HTR-8/SVneo (cell line): ENCODE measurements at regions not wholly inside any gene's neighbourhood (a gene's known extent, or its start where the extent isn't known, plus 50 kb on each side); places are given as distances from the start of the nearest gene placed in this dataset.
"Not testable (repeated sequence)": the region's sequence is repeated elsewhere in the genome, so short reads cannot be mapped to it uniquely, and the experiment has no call there.

Source experiments
- DNase-seq: peaks from one replicate; pipeline ENCODE4 v3.0.0; 2011; ENCODE audit warnings: low spot score, mixed read lengths; ENCODE audit not compliant: insufficient read length
- FAIRE-seq: peaks from 2 replicates; lab custom pipeline; 2011; peaks lifted over from hg19 to GRCh38; lab: Jason Lieb, UNC

DNA sequence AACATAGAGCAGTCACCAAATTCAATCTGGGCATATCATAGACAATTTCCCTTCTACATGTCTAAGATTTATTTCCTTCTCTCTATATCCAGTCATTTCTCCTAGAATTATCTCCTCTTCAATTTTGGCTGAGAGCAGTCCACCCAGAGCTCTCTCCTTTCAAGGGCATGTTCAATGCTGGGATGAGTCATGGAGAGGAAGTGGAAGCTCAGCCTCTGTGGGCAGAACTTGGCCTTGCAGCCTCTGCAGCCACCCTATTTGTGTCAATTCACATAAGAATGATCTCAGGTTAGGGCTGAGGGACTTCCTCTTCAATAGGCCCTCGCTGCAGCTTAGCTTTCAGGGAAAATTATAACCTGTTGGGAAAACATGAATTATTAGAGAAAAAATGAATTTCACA lies 560.8 kb downstream of the POM121L12 start:
- DNase-seq (no peak), FAIRE-seq (no peak)

DNA sequence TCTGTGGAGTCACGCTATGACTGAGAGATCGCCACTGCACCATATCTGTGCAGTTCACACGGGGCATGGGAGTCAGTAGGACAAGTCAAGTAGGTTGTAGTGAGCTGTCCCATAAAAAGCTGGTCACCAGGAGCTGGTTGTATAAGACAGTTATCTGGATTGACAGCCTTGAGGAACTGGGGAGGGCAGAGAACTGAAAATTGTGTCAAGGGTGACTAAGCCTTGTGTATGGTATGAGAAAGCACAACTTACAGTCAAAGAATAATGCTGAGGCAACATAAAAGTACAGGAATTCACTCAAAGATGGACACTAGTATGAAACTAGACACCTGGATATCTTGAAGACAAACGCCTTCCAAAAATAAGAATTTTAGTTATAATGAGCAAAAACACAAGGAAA lies 564.9 kb downstream of the POM121L12 start:
- no peak for DNase-seq
- FAIRE-seq, result no peak

DNA sequence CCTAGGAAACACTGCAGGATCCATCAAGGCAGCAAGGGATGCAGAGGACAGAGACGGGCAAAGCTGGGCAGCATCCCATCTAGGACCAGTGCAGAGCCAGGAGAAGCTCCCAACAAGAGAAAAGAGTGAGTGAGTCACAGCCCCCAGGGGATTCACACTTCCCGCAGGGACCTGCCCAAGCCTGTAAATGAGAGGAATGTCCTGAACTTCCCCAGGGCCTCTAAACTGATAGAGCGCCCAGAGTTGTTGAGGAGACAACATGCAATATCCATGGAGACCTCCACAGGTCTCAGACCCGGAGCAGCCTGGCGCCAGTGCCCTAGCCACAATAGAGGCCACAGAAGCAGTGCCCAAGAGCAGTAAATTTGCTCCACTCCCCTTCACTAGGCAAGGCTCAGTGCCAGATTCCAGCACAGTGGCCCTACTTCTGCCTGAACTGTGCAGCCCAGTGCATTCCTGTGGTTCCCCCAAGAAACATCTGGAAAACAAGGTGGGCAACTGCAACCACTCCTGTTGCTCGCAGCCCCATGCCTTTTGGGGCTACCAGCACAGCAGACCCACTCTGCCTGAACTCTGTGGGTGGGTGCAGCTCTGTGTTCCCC lies 567.5 kb downstream of the POM121L12 start:
- no peak for DNase-seq
- FAIRE-seq, result no peak

DNA sequence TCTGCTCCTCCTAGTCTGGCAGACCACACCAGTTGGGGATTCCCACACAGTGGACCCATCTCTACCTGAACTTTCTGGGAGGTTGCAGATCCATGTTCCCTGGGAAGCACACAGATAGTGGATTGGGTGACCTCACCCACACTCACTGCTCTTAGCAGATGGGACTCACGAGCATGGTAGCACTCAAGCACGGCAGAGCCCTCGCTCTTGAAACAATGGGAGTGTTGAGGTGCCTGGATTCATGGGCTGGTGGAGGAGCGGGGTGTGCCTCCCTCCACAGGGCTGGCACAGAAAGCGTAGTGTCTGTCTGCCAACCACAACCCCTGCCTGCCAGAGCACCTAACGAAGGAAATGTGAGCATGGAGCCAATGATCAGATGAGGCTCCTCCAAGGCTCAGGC lies 568.0 kb downstream of the POM121L12 start:
- no peak for FAIRE-seq

DNA sequence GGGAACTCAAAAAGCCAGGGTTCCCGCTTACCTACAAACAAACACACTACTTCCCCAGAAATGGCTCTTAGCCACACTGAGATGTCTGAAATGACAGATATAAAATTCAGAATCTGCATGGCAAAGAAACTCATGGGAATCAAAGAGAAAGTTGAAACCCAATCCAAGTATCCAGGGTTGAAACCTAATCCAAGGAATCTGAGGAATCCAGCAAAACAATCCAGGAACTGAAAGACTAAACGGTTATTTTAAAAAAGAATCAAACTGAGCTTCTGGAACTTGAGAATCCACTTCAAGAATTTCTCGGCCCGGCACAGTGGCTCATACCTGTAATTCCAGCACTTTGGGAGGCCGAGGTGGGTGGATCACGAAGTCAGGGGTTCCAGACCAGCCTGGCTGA lies 568.8 kb downstream of the POM121L12 start:
- no peak for DNase-seq
- FAIRE-seq, result no peak

More for the DNA sequence above, 568.0 kb downstream of the POM121L12 start:
- no peak for DNase-seq

DNA sequence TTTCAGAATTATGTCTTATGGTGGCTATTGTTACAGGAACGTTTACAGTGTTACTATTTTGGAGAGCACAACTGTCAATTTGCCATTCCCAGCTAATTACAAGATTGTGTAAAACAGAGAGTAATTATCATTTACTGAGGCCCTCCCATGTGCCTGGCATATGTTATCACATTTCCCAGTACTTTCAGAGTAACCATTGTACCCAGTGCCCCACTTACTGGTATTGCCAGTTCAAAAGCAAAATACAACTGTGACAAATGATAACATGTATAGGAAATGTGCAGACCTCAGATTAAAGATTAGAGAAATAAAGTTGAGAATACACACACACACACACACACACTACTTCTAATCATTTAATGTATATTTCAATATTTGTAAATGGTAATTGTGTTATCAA lies 572.5 kb downstream of the POM121L12 start:
- FAIRE-seq (no peak), DNase-seq (no peak)

DNA sequence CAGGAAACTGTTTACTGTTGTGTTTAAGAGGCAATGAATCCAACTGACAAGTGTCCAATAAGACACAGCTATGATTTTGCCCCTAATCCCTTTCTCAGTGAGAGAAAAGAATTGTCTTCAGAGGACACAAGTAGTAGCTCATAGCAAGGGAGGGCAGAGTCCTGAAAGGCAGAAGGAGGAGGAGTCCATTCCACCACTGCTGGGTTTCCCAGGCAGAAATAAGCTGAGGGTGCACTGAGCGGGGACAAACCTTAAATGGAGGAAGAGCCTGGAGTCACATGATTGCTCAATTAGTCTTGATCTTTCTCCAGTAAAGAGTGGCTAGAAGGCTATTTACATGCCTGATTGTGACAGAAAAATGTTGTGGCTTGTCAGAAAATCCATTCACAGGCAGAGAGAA lies 573.8 kb downstream of the POM121L12 start:
- FAIRE-seq, result no peak

DNA sequence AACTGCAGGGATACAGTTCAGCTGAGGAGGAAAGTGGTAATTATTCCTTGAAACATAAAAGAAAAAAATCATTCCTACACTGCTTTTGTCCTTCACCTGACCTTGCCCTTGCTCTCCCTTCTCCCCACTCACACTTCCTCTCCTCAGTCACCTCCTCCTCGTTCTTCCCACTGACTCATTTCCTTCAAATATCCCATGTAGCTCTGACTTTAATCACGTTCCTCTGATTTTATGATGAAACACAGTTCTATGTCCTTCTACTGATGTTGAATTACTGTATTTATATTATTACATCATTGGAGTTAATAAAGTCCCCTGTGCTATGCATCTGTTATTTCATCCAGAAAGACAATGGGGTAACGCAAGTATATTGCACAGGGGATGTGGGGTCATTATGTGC lies 575.6 kb downstream of the POM121L12 start:
- DNase-seq, result no peak
- FAIRE-seq, result no peak

More for the DNA sequence above, 573.8 kb downstream of the POM121L12 start:
- DNase-seq, result no peak

DNA sequence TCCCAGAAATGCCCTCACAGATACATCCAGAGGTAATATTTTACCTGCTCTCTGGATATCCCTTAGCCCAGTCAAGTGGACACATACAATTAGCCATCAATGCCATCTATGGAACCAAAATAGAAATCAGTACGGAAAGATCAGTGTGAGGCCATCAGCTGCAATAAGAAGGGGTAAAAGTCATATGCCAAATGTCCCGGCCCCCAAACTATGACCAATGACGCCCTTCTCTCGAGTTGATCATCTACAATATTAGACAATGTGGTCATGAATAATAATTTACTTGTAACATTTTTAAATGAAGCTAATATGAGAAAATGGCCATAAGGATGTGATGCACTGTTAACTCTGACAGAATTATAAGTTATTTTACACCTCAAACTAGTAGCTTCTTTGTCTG lies 588.9 kb downstream of the POM121L12 start:
- DNase-seq (no peak), FAIRE-seq (no peak)

DNA sequence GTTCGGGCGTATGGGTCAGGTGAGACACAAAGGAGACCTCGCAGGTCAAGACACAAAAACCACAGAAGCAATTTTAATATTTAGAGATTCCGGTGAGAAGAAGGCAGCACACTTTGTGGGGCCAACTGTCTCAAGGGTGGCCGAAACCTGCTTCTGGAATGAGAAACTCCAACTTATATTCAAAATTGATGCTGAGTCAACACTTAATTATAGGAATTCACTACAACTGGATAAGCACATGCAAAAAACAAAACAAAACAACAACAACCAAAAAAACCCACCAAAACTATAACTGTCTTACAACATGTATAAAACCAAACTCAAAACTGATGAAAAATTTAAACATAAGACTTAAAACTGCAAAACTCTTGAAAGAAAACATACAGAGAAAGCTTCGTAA lies 593.3 kb downstream of the POM121L12 start:
- DNase-seq (no peak), FAIRE-seq (no peak)

DNA sequence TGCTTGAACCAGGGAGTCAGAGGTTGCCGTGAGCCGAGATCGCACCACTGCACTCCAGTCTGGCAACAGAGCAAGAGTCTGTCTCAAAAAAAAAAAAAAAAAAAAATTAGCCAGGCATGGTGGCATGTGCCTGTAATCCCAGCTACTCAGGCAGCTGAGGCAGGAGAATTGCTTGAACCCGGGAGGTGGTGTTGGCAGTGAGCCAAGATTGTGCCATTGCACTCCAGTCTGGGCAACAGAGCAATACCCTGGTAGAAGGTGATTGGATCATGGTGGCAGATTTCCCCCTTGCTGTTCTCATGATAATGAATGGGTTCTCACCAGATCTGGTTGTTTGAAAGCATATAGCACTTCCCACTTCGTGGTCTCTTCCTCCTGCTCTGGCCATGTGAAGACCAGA lies 599.8 kb downstream of the POM121L12 start:
- FAIRE-seq, DNase-seq: not testable (repeated sequence)

DNA sequence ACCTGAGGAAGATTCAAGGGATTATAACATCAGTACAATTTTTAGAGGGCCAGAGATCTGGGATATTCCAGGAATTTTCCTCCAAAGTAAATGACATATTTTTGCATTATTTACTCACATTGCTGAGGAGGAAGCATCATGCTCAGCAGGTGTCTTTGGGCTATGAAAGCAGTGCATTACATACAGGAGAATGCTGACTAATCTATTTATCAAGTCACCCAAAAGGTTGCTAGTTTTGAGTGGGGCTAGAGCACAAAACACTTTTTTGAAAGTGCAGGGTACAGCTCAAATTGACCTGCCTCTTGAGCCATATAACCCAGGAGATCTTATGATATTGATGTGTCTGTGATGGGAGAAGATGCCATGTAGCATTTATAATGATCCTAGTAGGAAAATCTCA lies 603.1 kb downstream of the POM121L12 start:
- DNase-seq (no peak), FAIRE-seq (no peak)

DNA sequence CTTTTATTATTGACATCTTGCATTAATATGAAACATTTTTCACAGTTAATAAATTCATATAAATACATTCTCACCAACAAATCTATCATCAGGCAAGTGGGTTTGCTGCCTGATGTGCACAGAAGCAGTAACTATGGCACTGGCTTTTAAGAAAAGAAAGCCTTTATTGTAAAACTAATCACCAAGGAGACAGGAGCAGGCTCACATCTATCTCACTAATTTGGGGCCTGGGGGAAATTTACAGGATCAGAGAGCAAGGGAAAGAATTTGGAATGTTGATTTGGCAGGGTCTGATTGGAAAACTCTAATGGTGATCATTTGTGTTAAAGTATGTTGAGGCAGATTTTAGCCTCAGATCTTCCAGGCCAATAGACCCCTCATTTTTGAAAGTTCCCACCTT lies 605.7 kb downstream of the POM121L12 start:
- DNase-seq (no peak), FAIRE-seq (no peak)

DNA sequence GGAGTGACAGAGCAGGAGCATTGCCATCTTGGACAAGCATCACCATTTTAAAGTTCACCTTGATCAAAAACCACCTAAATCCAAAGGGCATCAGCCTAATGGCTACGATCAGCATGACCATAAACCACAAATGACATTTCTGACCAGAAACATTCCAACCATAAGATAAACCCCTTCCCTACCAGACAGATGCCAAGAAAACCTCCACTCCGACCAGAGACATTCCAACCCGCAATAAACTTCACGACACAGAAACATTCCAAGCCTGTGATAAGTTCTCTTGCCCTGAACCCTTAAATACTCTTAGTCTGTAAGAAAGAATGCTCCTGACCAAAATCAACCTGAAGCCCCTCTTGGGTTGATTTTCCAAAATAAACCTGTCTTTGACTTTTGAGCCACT lies 606.9 kb downstream of the POM121L12 start:
- no peak for DNase-seq
- no peak for FAIRE-seq

DNA sequence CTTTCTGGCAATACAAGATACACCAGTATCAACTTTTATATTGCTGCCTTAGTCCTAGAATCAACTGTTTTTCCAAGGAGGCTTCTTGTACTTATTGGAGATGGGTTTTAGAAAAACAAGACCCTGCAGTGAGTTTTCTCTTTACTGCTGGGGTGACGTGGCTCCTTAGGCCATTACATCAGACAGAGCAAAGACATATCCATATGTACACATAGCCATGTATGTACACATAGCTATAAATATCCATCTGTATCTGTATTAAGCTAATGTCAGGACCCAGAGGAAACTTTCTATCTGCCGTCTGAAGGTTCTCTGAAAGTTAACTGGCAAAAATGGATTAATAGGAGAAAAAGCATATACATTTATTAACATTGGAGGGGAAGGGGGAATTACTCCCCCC lies 607.4 kb downstream of the POM121L12 start:
- DNase-seq (no peak), FAIRE-seq (no peak)

DNA sequence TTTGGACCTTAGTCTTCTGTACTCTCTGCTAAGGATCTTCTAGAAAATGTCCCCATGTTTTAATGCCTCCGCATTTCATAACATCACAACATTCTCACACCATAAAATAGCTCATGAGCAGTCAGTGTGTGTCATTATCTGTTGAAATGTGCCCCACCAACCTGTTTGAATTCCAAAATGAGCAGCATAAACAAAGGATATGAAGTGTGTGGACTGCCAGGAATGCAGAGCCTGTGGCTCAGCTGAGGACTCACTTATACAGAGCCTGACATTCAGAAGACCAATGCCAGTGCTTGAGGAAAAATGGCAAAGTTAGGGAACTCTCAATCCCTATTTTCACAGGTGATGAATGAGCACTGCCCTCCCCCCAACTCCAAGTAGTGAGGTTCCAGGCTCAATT lies 621.4 kb downstream of the POM121L12 start:
- FAIRE-seq, result no peak

DNA sequence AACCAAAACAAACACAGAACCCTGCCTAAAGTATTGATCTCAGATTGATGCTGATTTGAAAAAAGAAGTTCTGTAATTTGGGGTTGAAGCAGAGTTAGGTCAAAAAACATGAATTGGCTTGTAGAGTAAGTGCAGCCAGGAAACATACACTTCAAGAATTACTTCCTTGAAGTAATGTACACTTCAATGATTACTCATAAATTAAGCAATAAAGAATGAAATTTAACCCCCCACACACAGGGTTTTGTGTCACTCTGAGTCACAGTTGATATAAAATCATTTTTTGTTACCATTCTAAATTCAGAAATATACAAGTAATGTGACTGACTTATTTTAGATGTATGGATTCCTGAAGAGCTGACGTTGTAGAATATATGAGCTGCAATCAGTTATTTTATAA lies 622.2 kb downstream of the POM121L12 start:
- FAIRE-seq (no peak), DNase-seq (no peak)

More for the DNA sequence above, 621.4 kb downstream of the POM121L12 start:
- no peak for DNase-seq

DNA sequence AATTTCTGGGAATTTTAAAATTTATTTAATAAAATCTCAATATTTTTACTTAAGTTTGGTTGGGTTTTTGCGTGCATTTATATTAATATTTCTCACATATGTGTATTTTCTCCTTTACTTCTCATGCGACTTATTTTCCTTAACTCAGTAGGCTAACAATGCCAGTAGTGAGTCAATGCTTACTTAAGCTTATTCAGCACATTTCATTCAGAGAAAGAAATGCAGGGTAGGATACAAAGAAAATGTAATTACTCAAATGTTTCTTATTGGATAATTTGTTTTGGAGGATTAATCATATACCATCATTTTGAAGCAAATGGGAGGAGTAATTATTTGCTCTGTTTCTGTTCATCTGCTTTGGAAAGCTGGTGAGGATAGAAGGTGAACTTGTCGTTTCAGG lies 623.5 kb downstream of the POM121L12 start:
- no peak for DNase-seq
- no peak for FAIRE-seq

DNA sequence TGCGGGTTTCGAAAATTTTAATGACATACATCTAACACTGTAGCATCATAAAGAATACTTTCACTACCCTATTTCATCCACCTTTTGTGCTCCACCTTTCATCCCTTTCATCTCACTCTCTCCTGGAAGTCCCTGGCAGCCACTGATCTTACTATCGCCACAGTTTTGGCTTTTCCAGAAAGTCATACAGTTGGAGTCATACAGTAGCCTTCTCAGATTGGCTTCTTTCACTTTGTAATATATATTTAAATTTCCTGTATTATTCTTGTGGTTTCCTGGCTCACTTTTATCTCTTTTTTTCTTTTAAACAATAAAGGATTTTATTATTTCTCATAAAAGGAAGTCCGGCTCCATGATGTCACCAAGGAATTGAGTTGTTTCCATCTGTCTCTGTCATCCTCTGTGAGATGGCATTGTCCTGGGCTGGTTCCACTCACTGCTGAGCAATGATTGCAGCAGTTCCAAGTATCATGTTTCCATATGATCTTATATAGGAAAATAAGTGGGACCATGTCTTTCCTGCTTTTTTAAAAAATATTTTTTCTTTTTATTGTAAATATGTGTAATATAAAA lies 626.3 kb downstream of the POM121L12 start:
- no peak for FAIRE-seq
- no peak for DNase-seq

DNA sequence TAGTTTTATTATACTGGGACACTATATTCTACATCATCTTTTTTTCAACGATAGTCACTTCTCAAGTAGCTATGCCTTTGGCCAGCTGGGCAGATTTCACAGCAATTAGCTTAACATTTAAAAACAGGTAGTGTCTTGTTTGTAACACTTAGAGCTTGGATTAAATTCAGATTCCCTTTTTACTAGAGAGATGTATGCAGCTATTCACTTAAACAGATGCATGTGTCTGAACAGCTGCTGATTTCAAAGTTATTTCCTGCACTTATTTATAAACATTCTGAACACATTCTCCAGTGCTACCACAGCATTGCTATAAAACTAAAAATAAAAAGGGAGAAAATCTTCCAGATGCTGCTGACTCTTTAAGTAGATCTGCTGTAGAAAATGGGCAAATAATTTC lies 637.2 kb downstream of the POM121L12 start:
- DNase-seq (no peak), FAIRE-seq (no peak)

DNA sequence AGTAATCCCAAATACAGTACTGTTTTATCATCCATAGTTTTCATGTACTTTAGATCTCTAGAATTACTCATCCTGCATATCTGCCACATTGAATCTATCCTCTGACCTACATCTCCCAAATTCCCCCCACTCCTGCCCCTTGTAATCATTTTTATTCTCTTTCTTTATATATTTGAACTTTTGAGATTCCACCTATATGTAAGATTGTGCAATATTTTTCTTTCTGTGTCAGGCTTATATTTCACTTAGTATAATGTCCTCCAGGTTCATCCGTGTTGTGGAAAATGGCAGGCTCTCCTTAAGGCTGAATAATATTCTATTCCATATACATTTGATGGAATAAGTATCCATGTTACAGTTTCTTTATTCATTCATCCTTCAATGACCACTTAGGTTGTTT lies 640.4 kb downstream of the POM121L12 start:
- FAIRE-seq (no peak), DNase-seq (no peak)

DNA sequence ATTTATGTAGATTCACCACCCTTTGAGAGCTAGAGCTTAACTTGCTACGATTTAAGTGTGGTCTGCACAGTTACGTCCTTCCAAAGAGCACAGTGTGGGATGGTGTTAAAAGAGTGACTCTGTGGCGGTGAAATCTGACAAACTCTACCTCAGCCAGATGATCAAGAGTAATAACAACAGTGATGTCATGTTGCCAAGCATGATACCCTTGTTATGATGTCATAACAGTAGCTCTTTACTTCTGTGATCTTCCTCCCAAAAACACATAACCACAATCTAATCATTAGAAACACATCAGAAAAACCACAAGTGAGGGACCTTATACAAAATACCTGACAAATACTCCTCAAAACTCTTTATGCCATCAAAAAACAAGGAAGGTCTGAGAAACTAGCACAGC lies 649.3 kb downstream of the POM121L12 start:
- FAIRE-seq (no peak), DNase-seq (no peak)
